Liver (tissue), 3 donors: ENCODE measurements at regions not wholly inside any gene's neighbourhood (a gene's known extent, or its start where the extent isn't known, plus 50 kb on each side); places are given as distances from the start of the nearest gene placed in this dataset.

Experiments used
- GABPA ChIP-seq, 2 donors: IDR thresholded peaks in 1 of 2; conservative IDR thresholded peaks in 1 of 2; 2 replicates each; pipeline ENCODE4 v1.6.1; 2016; ENCODE audit warnings: antibody characterized with exemption in 2 of 2, mild to moderate bottlenecking in 1 of 2, moderate library complexity in 1 of 2
- TF ChIP-seq, protein P1 (sequence below): fragments of 150-350 bp; IDR thresholded peaks from 2 replicates; pipeline ENCODE4 v1.5.1; 2017; ENCODE audit warnings: improper control_type of control experiment, low read depth, low read length; ENCODE audit not compliant: missing input control
- TF ChIP-seq, protein P2 (sequence below): IDR thresholded peaks from 2 replicates; pipeline ENCODE4 v1.6.1; 2016; ENCODE audit warnings: antibody characterized with exemption
- TF ChIP-seq, protein P3 (sequence below): IDR thresholded peaks from 2 replicates; pipeline ENCODE4 v1.6.1; 2016; ENCODE audit warnings: antibody characterized with exemption
- TF ChIP-seq, protein P4 (sequence below): IDR thresholded peaks from 2 replicates; pipeline ENCODE4 v1.6.1; 2016; ENCODE audit warnings: antibody characterized with exemption, mild to moderate bottlenecking
- donor health status: healthy.
- donor health status: healthy.

DNA sequence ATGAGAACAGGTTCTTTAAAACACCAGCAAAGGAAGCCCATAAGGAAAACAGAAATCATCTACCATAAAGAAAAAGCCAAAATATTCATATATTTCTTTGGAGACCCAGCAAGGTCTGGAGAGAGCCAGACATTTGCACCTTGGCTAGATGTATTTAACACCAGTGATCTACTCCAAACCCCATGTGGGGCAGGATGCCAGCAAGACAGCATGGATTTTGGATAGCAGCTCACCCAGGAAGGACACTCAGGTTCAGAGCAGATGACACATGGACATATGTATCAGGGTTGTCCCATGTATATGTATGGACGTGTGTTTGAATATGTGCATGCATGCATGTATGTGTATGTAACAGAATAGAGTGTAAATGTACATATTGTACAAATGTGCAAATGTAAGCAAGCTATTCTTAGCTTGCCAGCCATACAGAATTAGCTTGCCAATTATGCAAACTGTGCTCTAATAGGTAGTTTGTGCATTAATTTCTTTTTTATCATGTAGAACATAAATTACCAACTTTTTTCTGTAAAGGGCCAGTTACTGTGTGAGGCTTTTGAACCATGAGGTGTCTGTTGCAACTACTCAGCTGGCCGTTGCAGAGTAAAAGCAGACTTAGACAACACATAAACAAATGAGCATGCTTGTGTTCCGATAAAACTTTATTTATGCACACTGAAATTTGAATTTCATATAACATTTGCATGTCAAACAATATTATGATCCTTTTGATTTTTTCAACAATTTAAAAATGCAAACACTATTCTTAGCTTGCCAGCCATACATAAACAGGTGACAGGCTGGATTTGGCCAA is 73.5 kb upstream of the KAZN start:
- TF ChIP-seq, protein P1, sequence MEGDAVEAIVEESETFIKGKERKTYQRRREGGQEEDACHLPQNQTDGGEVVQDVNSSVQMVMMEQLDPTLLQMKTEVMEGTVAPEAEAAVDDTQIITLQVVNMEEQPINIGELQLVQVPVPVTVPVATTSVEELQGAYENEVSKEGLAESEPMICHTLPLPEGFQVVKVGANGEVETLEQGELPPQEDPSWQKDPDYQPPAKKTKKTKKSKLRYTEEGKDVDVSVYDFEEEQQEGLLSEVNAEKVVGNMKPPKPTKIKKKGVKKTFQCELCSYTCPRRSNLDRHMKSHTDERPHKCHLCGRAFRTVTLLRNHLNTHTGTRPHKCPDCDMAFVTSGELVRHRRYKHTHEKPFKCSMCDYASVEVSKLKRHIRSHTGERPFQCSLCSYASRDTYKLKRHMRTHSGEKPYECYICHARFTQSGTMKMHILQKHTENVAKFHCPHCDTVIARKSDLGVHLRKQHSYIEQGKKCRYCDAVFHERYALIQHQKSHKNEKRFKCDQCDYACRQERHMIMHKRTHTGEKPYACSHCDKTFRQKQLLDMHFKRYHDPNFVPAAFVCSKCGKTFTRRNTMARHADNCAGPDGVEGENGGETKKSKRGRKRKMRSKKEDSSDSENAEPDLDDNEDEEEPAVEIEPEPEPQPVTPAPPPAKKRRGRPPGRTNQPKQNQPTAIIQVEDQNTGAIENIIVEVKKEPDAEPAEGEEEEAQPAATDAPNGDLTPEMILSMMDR, result no peak
- TF ChIP-seq, protein P2, sequence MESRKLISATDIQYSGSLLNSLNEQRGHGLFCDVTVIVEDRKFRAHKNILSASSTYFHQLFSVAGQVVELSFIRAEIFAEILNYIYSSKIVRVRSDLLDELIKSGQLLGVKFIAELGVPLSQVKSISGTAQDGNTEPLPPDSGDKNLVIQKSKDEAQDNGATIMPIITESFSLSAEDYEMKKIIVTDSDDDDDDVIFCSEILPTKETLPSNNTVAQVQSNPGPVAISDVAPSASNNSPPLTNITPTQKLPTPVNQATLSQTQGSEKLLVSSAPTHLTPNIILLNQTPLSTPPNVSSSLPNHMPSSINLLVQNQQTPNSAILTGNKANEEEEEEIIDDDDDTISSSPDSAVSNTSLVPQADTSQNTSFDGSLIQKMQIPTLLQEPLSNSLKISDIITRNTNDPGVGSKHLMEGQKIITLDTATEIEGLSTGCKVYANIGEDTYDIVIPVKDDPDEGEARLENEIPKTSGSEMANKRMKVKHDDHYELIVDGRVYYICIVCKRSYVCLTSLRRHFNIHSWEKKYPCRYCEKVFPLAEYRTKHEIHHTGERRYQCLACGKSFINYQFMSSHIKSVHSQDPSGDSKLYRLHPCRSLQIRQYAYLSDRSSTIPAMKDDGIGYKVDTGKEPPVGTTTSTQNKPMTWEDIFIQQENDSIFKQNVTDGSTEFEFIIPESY, result no peak
- TF ChIP-seq GABPA (IDR thresholded peaks at IDR 0.05 in 1 of 2, conservative IDR thresholded peaks at IDR 0.05 in 1 of 2), result no peak
- TF ChIP-seq, protein P3, sequence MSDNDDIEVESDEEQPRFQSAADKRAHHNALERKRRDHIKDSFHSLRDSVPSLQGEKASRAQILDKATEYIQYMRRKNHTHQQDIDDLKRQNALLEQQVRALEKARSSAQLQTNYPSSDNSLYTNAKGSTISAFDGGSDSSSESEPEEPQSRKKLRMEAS, result no peak
- TF ChIP-seq, protein P4, sequence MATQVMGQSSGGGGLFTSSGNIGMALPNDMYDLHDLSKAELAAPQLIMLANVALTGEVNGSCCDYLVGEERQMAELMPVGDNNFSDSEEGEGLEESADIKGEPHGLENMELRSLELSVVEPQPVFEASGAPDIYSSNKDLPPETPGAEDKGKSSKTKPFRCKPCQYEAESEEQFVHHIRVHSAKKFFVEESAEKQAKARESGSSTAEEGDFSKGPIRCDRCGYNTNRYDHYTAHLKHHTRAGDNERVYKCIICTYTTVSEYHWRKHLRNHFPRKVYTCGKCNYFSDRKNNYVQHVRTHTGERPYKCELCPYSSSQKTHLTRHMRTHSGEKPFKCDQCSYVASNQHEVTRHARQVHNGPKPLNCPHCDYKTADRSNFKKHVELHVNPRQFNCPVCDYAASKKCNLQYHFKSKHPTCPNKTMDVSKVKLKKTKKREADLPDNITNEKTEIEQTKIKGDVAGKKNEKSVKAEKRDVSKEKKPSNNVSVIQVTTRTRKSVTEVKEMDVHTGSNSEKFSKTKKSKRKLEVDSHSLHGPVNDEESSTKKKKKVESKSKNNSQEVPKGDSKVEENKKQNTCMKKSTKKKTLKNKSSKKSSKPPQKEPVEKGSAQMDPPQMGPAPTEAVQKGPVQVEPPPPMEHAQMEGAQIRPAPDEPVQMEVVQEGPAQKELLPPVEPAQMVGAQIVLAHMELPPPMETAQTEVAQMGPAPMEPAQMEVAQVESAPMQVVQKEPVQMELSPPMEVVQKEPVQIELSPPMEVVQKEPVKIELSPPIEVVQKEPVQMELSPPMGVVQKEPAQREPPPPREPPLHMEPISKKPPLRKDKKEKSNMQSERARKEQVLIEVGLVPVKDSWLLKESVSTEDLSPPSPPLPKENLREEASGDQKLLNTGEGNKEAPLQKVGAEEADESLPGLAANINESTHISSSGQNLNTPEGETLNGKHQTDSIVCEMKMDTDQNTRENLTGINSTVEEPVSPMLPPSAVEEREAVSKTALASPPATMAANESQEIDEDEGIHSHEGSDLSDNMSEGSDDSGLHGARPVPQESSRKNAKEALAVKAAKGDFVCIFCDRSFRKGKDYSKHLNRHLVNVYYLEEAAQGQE, result no peak
